ENCODE measurements at regions not wholly inside any gene's neighbourhood (a gene's known extent, or its start where the extent isn't known, plus 50 kb on each side); places are given as distances from the start of the nearest gene placed in this dataset.

GRCh38 chr7:41116817-41117216, 586.1 kb downstream of the INHBA start:
- TF ChIP-seq NFIC (IDR thresholded peaks at IDR 0.05) (no peak), CEBPB (IDR thresholded peaks at IDR 0.05) (no peak), YY1 (IDR thresholded peaks at IDR 0.05; ENCODE audit: low read depth) (no peak), TEAD4 (IDR thresholded peaks at IDR 0.05) (no peak), EP300 (IDR thresholded peaks at IDR 0.05; ENCODE audit: borderline replicate concordance) (no peak), MAX (IDR thresholded peaks at IDR 0.05) (no peak), CREB1 (IDR thresholded peaks at IDR 0.05; ENCODE audit: low read depth) (no peak), TCF12 (IDR thresholded peaks at IDR 0.05; ENCODE audit: low read depth) (no peak), TAF1 (IDR thresholded peaks at IDR 0.05; ENCODE audit: low read depth) (no peak), EGR1 (IDR thresholded peaks at IDR 0.05) (no peak), FOXM1 (IDR thresholded peaks at IDR 0.05; ENCODE audit: borderline replicate concordance, low read depth) (no peak), RAD21 (IDR thresholded peaks at IDR 0.05; ENCODE audit: low read depth) (no peak), USF1 (IDR thresholded peaks at IDR 0.05) (no peak), ZBTB7A (IDR thresholded peaks at IDR 0.05; ENCODE audit: low read depth) (no peak)
- TF ChIP-seq, protein P1, sequence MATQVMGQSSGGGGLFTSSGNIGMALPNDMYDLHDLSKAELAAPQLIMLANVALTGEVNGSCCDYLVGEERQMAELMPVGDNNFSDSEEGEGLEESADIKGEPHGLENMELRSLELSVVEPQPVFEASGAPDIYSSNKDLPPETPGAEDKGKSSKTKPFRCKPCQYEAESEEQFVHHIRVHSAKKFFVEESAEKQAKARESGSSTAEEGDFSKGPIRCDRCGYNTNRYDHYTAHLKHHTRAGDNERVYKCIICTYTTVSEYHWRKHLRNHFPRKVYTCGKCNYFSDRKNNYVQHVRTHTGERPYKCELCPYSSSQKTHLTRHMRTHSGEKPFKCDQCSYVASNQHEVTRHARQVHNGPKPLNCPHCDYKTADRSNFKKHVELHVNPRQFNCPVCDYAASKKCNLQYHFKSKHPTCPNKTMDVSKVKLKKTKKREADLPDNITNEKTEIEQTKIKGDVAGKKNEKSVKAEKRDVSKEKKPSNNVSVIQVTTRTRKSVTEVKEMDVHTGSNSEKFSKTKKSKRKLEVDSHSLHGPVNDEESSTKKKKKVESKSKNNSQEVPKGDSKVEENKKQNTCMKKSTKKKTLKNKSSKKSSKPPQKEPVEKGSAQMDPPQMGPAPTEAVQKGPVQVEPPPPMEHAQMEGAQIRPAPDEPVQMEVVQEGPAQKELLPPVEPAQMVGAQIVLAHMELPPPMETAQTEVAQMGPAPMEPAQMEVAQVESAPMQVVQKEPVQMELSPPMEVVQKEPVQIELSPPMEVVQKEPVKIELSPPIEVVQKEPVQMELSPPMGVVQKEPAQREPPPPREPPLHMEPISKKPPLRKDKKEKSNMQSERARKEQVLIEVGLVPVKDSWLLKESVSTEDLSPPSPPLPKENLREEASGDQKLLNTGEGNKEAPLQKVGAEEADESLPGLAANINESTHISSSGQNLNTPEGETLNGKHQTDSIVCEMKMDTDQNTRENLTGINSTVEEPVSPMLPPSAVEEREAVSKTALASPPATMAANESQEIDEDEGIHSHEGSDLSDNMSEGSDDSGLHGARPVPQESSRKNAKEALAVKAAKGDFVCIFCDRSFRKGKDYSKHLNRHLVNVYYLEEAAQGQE (IDR thresholded peaks at IDR 0.05; ENCODE audit: low read depth): no peak

DNA sequence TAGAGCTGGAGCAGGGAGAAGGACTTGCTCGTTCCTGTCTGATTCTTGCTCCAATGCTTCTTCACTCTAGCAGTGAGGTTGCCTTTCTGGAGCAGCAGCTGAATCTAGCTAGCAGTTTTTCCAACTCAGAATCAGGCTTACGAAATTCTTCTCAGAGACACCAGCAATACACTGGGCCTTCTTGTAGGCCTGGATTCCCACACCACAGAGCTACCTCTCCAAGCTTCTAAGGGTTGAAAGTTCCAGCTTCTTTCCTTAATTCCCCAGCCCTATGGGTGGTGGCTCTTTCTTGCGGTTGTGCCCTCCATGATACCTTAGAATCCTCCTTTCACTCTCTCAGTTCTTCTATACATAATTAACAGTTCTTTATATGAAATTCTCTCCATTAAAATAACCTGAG, 586.6 kb downstream of the INHBA start:
- TF ChIP-seq YY1 (IDR thresholded peaks at IDR 0.05; ENCODE audit: low read depth) (no peak), RAD21 (IDR thresholded peaks at IDR 0.05; ENCODE audit: low read depth) (no peak)

DNA sequence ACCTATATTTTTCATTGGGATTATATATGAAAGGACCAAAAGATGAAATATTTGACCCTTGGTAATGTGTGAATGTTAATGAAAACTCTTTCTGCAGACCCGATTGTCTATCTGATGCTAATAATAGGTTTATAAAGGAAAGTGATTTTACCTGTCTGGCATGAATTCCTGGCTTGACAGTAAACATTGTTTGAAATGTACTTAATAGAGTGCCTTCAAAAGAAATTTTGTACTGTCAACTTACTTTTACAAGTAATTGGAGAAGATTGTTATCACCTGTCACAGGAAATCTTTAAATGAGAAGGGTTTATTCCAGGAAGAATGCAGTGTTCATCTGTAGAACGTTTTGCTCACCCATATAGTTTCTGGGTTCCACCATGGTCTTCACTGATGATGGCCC, 588.2 kb downstream of the INHBA start:
- TF ChIP-seq TAF1 (IDR thresholded peaks at IDR 0.05; ENCODE audit: low read depth) (no peak), EP300 (IDR thresholded peaks at IDR 0.05; ENCODE audit: borderline replicate concordance) (no peak), CEBPB (IDR thresholded peaks at IDR 0.05) (no peak), NFIC (IDR thresholded peaks at IDR 0.05) (no peak), TEAD4 (IDR thresholded peaks at IDR 0.05) (no peak), MAX (IDR thresholded peaks at IDR 0.05) (no peak), RAD21 (IDR thresholded peaks at IDR 0.05; ENCODE audit: low read depth) (no peak), ZBTB7A (IDR thresholded peaks at IDR 0.05; ENCODE audit: low read depth) (no peak), YY1 (IDR thresholded peaks at IDR 0.05; ENCODE audit: low read depth) (no peak), TCF12 (IDR thresholded peaks at IDR 0.05; ENCODE audit: low read depth) (no peak), FOXM1 (IDR thresholded peaks at IDR 0.05; ENCODE audit: borderline replicate concordance, low read depth) (no peak)
- TF ChIP-seq, protein P1 (IDR thresholded peaks at IDR 0.05; ENCODE audit: low read depth): no peak

DNA sequence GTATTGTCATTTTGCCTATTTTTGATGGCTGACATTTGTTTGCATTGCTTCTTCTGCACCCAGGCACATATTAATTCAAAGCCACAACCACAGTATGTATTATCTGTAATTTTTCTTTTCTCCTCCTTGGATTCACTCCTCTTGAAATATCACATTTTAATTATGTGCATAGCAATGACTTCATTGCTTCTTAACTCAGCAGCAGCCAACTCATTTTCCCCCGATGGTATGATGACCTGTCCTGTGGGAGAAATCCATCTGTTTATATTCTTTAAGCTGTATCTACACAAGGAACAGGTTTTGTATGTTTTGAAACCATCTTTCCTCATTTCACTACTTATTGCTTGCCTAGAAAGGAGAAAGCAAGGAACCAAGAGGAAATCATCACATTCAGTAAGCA, 588.8 kb downstream of the INHBA start:
- TF ChIP-seq USF1 (IDR thresholded peaks at IDR 0.05) (no peak), CEBPB (IDR thresholded peaks at IDR 0.05) (no peak), NFIC (IDR thresholded peaks at IDR 0.05) (no peak), YY1 (IDR thresholded peaks at IDR 0.05; ENCODE audit: low read depth) (no peak), TEAD4 (IDR thresholded peaks at IDR 0.05) (no peak)
- TF ChIP-seq, protein P1 (IDR thresholded peaks at IDR 0.05; ENCODE audit: low read depth): no peak

DNA sequence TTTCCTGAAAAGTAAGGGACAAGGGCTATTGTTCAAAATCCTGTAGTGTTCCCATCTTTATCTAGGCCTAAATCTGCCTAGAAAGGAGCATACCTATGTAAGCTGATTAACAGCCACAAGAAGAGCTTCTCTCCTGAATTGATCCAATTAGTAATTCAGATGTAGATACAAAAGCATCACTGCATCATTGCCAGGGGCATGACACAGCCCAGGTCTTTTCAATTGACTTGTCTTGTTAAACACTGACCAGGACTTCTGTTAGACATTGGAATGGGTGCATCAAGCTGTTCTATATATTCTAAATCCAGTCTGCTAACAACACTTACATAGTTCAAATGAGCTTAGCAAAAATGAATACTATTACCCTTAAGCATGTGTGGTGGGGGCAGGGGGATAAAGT, 589.2 kb downstream of the INHBA start:
- no peak for TF ChIP-seq EGR1 (IDR thresholded peaks at IDR 0.05)
- TF ChIP-seq YY1 (IDR thresholded peaks at IDR 0.05; ENCODE audit: low read depth): no peak
- TF ChIP-seq TEAD4 (IDR thresholded peaks at IDR 0.05): no peak
- no peak for TF ChIP-seq RAD21 (IDR thresholded peaks at IDR 0.05; ENCODE audit: low read depth)
- no peak for TF ChIP-seq TCF12 (IDR thresholded peaks at IDR 0.05; ENCODE audit: low read depth)
- TF ChIP-seq CEBPB (IDR thresholded peaks at IDR 0.05): no peak
- no peak for TF ChIP-seq NFIC (IDR thresholded peaks at IDR 0.05)
- TF ChIP-seq TAF1 (IDR thresholded peaks at IDR 0.05; ENCODE audit: low read depth): no peak
- TF ChIP-seq CREB1 (IDR thresholded peaks at IDR 0.05; ENCODE audit: low read depth): no peak

All from Ishikawa (cell line).